NCI-H748 treated with DMSO at 0.1 percent for 48 hours (cell line): ENCODE measurements at regions not wholly inside any gene's neighbourhood (a gene's known extent, or its start where the extent isn't known, plus 50 kb on each side); places are given as distances from the start of the nearest gene placed in this dataset.

Experiments used
- DNase-seq: peaks from one replicate; lab custom pipeline; 2025; lab: John Stamatoyannopoulos, UW

DNA sequence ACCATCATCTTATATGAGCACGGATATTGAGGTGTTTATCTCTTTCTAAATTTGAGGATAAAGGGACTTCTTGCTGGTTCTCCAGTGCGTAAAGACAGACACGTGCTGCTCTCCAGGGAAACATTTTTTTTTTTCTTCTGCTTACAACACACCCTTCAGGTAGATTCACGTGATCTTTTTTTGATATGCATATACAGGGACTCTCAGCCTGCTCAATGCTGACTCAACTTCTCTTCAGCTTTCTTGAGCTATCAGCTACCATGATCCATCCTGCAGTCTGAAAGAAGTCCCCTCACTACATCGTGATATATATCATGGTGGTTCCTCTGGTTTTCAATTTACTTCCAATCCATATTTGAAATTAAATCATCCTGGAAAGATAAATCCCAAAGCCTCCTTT is 87.1 kb upstream of the SLITRK3 start:
- no peak for DNase-seq

DNA sequence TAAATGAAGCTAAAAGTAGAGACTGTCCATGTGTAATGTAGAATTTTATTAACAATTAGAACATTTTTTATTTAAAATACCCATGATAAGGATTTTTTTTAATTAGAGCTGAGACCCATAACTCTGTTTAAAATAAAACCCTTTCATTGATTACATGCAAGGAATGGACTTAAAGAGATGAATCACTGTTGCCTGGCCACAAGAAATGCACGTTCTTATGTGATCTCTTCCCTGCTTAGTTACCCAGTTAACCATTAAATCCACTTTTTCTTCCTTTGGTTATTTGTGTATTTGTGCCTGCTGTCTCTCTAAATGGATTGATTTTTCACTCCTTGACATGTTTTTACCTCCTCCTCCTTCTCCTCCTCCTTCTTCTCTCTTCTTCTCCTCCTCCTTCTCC is 83.3 kb upstream of the SLITRK3 start:
- DNase-seq = no peak

DNA sequence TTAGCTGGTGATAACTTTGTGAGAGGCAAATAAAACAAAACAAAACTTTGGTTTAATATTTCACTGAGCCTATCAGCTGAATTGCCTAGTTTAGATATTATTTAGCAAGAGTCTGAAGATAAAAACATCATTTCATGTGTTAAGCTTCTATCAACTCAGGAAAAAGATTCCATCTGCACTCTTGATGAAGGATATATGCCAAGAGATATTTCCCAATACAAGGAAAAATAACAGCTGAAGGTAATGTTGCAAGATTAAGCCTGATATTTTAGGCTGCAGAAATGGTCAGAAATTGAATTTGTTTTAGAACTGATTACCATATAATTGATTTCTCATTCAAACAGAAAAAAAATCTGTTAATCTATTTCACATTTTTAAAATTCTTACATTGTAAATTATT is 77.2 kb upstream of the SLITRK3 start:
- DNase-seq = no peak

DNA sequence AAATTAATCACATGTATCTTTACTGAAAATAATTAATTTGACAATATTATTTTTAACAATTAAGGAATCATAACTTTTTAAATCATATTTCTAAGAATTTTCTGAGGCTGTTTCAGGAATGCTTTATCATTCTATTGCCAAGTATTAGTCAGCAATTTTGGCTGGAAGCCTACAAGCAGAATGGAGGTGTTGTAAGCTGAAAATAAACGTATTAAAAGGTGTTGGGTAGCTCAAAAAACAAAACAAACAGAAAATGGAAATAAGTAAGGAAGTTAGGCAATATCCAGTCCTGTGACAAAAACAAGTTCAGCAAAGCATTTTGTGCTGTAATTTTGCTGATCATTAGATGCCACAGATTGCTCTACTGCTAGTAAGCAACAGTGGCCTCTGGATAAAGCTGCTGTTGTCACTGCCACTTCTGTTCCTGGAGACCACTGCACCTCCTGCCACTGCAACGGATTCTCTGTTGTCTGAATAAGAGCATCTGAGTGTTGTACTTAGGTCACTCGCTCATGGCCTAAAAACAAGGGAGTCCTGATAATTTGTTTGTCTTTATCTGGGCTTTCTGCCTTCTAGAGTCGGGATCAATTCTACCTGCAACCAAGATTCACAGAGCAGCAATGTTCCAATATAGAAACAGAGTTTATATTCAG is 63.5 kb upstream of the SLITRK3 start:
- no peak for DNase-seq

DNA sequence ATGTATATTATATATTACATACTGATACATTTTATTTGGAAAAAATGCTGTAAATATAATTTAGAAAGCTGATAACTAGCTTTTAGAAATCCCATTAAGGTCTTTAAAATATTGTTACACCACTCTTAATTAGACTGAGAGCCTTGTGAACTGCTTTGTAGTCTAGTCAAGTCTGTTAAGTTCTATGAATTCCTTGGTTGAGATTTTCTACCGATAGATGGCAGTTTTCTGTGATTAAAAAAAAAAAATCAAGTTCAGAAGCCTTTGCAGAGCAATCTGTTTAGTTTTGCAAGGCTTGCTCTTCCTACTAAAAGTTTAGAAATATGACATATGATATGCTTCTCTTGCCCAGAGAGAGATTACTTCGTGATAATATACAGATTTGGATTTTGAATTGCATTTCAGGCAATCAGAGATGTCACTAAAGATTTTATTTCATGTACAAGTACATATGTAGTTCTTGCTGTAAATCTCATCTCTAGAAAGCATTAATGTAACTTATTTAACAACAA is 60.4 kb upstream of the SLITRK3 start:
- no peak for DNase-seq

DNA sequence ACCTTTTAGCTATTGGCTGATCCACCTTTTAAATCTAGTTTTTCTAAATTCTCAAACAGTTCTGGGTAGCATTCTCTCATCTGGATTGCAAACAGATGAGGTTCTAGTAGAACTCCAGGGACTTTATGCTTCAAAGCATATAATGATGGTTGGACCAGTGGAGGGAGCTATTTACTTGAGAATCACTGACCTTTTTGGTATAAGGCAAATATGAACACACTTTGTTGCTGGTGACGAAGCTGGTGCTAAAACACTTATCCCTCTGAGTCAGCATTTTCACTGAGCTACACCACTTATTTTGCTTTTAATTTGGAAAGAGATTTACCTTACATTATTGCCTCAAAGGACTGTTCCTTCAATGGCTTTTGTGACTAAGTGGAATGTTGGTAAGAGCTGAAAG is 58.6 kb upstream of the SLITRK3 start:
- DNase-seq = peak; percentile 51
